ENCODE measurements at regions not wholly inside any gene's neighbourhood (a gene's known extent, or its start where the extent isn't known, plus 50 kb on each side); places are given as distances from the start of the nearest gene placed in this dataset.

GRCh38 chr9:97096793-97097192 lies 57.9 kb upstream of the CTSV start:
- TF ChIP-seq CTCF (IDR thresholded peaks at IDR 0.05) (no peak), EP300 (IDR thresholded peaks at IDR 0.05; ENCODE audit: low read depth) (no peak)

Measured in transverse colon (tissue), 3 donors.